22Rv1 (cell line): ENCODE measurements at regions not wholly inside any gene's neighbourhood (a gene's known extent, or its start where the extent isn't known, plus 50 kb on each side); places are given as distances from the start of the nearest gene placed in this dataset.

ENCODE experiments used
- H3K27ac ChIP-seq: fragments of 450-650 bp; 2 replicates; pipeline ENCODE4 v1.5.1; 2017
- ZFX ChIP-seq: fragments of 450-650 bp; IDR thresholded peaks from 2 replicates; pipeline ENCODE4 v1.6.1; 2017; ENCODE audit warnings: antibody characterized with exemption, borderline replicate concordance
- TF ChIP-seq, protein P1 (sequence below): fragments of 450-650 bp; IDR thresholded peaks from 2 replicates; pipeline ENCODE4 v1.5.1; 2017; ENCODE audit warnings: mild to moderate bottlenecking

DNA sequence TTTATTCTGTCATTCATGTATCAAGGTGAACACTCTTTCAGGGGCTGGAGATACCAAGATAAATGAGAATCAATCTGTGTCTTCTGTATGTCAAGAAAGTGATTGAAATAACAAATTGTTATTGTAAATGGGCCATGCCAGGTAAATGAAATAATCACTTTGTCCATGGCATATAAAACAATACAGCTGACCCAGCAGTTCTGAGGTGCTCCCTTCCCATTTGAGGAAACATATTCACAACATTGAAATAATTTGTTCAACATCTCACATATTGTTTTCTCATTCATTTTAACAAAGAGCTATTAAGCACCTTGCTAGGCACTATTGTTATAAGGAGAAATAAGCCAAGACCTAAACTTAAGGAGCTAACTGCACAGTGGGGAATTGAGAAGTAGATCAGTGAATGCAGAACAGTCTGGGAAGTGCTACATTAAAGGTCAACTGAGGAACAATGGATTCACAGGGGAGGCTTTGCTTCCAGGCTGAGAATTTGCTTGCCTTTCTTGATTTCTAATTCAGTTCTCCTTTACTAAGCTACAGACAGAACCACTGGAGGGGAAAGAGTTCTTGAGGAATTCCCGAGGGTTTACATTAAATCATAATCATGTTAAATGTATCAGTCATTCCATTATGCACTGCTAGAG is 806.3 kb upstream of the ARPP21 start:
- TF ChIP-seq, protein P1, sequence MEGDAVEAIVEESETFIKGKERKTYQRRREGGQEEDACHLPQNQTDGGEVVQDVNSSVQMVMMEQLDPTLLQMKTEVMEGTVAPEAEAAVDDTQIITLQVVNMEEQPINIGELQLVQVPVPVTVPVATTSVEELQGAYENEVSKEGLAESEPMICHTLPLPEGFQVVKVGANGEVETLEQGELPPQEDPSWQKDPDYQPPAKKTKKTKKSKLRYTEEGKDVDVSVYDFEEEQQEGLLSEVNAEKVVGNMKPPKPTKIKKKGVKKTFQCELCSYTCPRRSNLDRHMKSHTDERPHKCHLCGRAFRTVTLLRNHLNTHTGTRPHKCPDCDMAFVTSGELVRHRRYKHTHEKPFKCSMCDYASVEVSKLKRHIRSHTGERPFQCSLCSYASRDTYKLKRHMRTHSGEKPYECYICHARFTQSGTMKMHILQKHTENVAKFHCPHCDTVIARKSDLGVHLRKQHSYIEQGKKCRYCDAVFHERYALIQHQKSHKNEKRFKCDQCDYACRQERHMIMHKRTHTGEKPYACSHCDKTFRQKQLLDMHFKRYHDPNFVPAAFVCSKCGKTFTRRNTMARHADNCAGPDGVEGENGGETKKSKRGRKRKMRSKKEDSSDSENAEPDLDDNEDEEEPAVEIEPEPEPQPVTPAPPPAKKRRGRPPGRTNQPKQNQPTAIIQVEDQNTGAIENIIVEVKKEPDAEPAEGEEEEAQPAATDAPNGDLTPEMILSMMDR: no peak
- TF ChIP-seq ZFX: no peak
- no peak overlapping the region for H3K27ac ChIP-seq

DNA sequence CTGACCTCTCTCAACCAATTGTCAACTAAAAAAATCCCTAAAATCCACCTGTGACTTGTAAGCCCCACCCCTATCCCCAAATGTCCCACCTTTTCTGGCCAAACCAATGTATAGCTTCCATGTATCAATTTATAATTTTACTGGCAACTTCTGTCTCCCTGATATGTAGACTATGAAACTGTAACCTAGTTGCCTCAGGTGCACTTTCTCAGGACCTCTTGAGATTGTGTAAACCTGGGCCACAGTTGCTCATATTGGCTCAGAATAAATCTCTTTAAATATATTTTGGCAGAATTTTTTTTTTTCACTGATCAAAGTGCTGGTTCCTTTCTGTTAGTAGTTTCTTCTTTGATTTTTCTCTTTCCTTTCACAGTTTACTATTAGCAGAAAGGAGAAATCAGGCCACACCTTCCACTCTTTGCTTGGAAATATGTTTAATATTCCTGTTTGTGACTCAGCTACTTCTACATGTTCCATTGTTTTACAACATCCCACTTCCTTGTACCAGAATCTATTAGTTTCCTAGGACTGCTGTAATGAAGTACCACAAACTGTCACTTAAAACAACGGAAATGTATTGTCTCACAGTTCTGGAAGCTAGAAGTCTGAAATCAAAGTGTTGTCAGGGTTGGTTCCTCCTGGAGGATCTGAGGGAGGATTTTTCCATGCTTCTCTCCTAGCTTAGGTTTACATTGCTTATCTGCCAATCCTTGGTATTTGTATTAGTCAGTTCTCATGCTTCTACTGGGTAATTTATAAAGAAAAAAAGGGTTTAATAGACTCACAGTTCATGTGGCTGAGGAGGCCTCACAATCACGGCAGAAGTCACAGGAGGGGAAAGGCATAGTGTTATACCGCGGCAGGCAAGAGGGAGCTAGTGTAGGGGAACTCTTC is 801.2 kb upstream of the ARPP21 start:
- TF ChIP-seq, protein P1: no peak
- TF ChIP-seq ZFX: no peak
- H3K27ac ChIP-seq: no peak overlapping the region

DNA sequence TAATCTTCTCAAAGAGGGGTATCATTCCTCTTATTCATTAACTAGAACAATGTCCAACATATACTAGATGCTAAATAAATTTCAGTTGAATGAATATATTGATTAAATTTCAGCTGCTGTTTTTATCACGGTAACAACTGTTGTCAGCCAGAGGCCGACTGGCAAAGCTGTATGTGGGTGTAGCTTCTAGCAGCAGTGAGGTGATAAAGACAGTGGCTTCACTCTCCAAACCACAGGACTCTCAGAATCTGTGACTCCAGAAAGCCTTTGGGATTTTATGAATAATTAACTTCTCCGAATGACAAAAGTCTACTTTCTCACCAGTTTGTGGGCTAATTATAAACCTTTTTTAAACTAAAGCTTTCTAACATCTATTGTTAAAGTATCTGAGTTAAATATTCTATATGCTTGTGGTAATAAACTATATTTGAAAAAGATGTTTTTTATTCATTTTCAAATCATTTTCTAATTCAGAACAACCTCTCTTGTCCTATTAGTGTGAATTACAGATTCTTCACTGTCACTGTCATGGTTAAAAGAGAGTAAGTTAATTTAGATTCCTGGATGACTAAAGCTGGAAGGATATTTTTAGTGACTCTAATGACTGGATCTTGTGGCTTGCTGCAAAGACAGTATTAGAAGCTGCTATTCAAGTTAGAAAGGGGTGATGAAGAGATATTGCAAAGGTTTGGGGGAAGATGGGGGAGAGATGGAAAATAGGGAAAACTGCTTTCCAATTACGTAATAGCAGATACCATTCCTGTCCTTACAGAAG is 796.4 kb upstream of the ARPP21 start:
- TF ChIP-seq, protein P1: no peak
- TF ChIP-seq ZFX: no peak
- no peak overlapping the region for H3K27ac ChIP-seq

DNA sequence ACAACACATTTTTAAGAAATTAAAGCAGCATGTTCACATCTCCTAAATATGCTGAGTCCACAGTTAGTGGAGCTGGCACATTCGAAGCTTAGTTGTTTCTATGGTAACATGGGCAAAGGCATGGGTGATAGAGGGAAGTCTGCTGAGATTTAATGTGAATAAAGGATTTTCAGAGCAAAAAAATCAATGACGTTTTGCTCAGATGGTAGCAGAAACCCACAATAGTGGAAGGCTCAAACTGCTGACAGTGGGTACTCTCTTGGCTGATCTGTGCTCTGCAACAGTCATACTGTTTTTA is 795.1 kb upstream of the ARPP21 start:
- no peak overlapping the region for H3K27ac ChIP-seq
- no peak for TF ChIP-seq ZFX
- TF ChIP-seq, protein P1: no peak

DNA sequence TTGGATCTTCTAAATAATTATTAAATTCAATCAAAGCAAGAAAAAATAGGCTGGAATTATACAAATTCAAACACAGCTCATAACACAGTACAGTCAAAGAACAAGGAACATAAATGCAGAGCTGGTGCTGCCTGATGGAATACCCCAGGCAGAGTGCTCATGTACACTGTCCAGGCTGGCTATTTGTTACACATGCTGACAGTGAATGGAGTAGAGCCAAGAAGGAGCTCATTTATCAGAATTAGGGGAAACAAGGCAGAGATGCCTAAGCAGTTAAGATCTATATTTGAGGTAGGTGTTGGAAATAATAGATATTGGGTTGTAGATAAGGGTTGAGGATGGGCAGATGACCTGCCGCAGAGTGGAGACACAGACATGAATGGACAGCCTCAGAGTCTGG is 788.2 kb upstream of the ARPP21 start:
- no peak for TF ChIP-seq ZFX
- TF ChIP-seq, protein P1: no peak
- H3K27ac ChIP-seq: no peak overlapping the region

DNA sequence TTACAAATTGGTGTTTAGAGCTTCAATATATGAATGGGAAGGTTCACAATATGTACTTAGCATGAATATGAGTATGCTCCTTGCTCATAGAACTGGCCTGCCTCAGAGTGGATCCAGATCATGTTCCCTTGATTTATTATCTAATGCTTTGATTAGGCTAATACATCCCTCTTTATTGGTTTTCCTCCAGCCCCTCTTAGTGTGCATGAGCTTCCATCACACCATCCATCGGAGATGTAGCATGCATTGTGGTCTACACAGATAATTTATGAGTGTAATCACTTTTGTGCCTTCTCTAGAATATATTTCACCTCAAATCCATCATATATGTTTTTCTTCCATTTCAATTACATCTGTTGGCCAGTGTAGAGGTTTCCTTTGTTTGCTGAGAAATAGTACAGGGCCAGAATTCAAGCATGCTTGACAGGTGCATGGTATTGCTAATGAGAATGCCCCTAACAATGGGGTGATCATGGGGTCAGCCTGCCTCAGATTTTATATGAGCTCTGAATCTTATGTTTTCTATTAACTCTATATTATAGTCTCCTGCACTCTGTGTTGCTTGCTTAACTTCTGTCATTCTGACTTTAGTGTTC is 786.4 kb upstream of the ARPP21 start:
- no peak for TF ChIP-seq ZFX
- TF ChIP-seq, protein P1: no peak
- H3K27ac ChIP-seq: no peak overlapping the region
